GM20000 (cell line): ENCODE measurements at regions not wholly inside any gene's neighbourhood (a gene's known extent, or its start where the extent isn't known, plus 50 kb on each side); places are given as distances from the start of the nearest gene placed in this dataset.

Experiments
- DNase-seq: peaks from one replicate; pipeline ENCODE4 v3.0.0; 2012; ENCODE audit warnings: low spot score
- CTCF ChIP-seq: IDR thresholded peaks from 2 replicates; pipeline ENCODE4 v1.5.1; 2012; ENCODE audit warnings: mild to moderate bottlenecking, control low read depth; ENCODE audit errors: extremely low read depth, missing control alignments

- no peak for DNase-seq
- TF ChIP-seq CTCF: no peak
Measured at GRCh38 chr10:86599729-86600128, 54.6 kb upstream of the OPN4 start.

- no peak for TF ChIP-seq CTCF
- DNase-seq: no peak
Measured at GRCh38 chr10:86600296-86600695, 54.1 kb upstream of the OPN4 start.

GRCh38 chr10:86601956-86602602 is 52.3 kb upstream of the OPN4 start:
- no peak for TF ChIP-seq CTCF
- DNase-seq: no peak

- TF ChIP-seq CTCF: no peak
- no peak for DNase-seq
Measured at GRCh38 chr10:86603256-86603655, 51.1 kb upstream of the OPN4 start.
